Hematopoietic multipotent progenitor cell treated with erythropoietin and hydrocortisone succinate and interleukin-3 and kit ligand, for 4 days (in vitro differentiated cells): ENCODE measurements at regions not wholly inside any gene's neighbourhood (a gene's known extent, or its start where the extent isn't known, plus 50 kb on each side); places are given as distances from the start of the nearest gene placed in this dataset.
"Not testable (repeated sequence)": the region's sequence is repeated elsewhere in the genome, so short reads cannot be mapped to it uniquely, and the experiment has no call there.

ENCODE experiments used
- DNase-seq: peaks from one replicate; pipeline ENCODE4 v3.0.0-alpha.2; 2015

- not testable (repeated sequence) for DNase-seq
These were observed 60.5 kb downstream of the AREG start for GRCh38 chr4:74505355-74505978.

- peak; percentile 77 for DNase-seq
These were observed 64.4 kb downstream of the AREG start for GRCh38 chr4:74509363-74509762.

- no peak for DNase-seq
These were observed 71.4 kb downstream of the AREG start for GRCh38 chr4:74516303-74516702.

- DNase-seq = no peak
These were observed 73.1 kb downstream of the AREG start for GRCh38 chr4:74517996-74518395.

GRCh38 chr4:74522251-74522991, 77.5 kb downstream of the AREG start:
- no peak for DNase-seq

GRCh38 chr4:74523096-74523495, 78.2 kb downstream of the AREG start:
- no peak for DNase-seq

GRCh38 chr4:74524985-74525384, 80.0 kb downstream of the AREG start:
- no peak for DNase-seq

- peak; percentile 38 for DNase-seq
These were observed 82.1 kb downstream of the AREG start for GRCh38 chr4:74527049-74527448.

- no peak for DNase-seq
These were observed 83.2 kb downstream of the AREG start for GRCh38 chr4:74528178-74528577.

- DNase-seq = no peak
These were observed 84.5 kb downstream of the AREG start for GRCh38 chr4:74529284-74530041.

GRCh38 chr4:74531963-74532794, 87.2 kb downstream of the AREG start:
- peak; percentile 92 for DNase-seq

- DNase-seq = no peak
These were observed 89.2 kb downstream of the AREG start for GRCh38 chr4:74534121-74534520.

- no peak for DNase-seq
These were observed 90.0 kb downstream of the AREG start for GRCh38 chr4:74534936-74535335.

GRCh38 chr4:74535512-74535911, 90.6 kb downstream of the AREG start:
- no peak for DNase-seq

GRCh38 chr4:74536557-74536956, 91.6 kb downstream of the AREG start:
- peak; percentile 53 for DNase-seq

GRCh38 chr4:74537459-74537858, 92.5 kb downstream of the AREG start:
- no peak for DNase-seq

- DNase-seq = no peak
These were observed 94.3 kb downstream of the AREG start for GRCh38 chr4:74539044-74539790.

- DNase-seq = no peak
These were observed 95.3 kb downstream of the AREG start for GRCh38 chr4:74540193-74540592.

- DNase-seq = peak; percentile 21
These were observed 96.7 kb downstream of the AREG start for GRCh38 chr4:74541667-74542066.

- peak; percentile 86 for DNase-seq
These were observed 98.4 kb downstream of the AREG start for GRCh38 chr4:74543231-74543781.

GRCh38 chr4:74543983-74544382, 99.0 kb downstream of the AREG start:
- no peak for DNase-seq
